ENCODE measurements at regions not wholly inside any gene's neighbourhood (a gene's known extent, or its start where the extent isn't known, plus 50 kb on each side); places are given as distances from the start of the nearest gene placed in this dataset.
"Not testable (repeated sequence)": the region's sequence is repeated elsewhere in the genome, so short reads cannot be mapped to it uniquely, and the experiment has no call there.

- no peak for DNase-seq (ENCODE audit: low spot score)
Observed at GRCh38 chr11:96447208-96448110, 57.6 kb downstream of the JRKL start.

- no peak for DNase-seq (ENCODE audit: low spot score)
Observed at GRCh38 chr11:96448225-96448624, 58.4 kb downstream of the JRKL start.

- DNase-seq (ENCODE audit: low spot score), result no peak
Observed at GRCh38 chr11:96456111-96456510, 66.3 kb downstream of the JRKL start.

- no peak for DNase-seq (ENCODE audit: low spot score)
Observed at GRCh38 chr11:96459751-96460150, 69.9 kb downstream of the JRKL start.

GRCh38 chr11:96461871-96462270, 72.1 kb downstream of the JRKL start:
- DNase-seq (ENCODE audit: low spot score), result no peak

GRCh38 chr11:96464700-96465307, 75.0 kb downstream of the JRKL start:
- DNase-seq (ENCODE audit: low spot score), result peak; percentile 37

GRCh38 chr11:96465512-96465911, 75.7 kb downstream of the JRKL start:
- no peak for DNase-seq (ENCODE audit: low spot score)

GRCh38 chr11:96466607-96467006, 76.8 kb downstream of the JRKL start:
- DNase-seq (ENCODE audit: low spot score), result no peak

GRCh38 chr11:96469776-96470175, 80.0 kb downstream of the JRKL start:
- DNase-seq (ENCODE audit: low spot score), result no peak

- DNase-seq (ENCODE audit: low spot score), result no peak
Observed at GRCh38 chr11:96470521-96470920, 80.7 kb downstream of the JRKL start.

GRCh38 chr11:96472085-96472484, 82.3 kb downstream of the JRKL start:
- no peak for DNase-seq (ENCODE audit: low spot score)

GRCh38 chr11:96474263-96474662, 84.5 kb downstream of the JRKL start:
- no peak for DNase-seq (ENCODE audit: low spot score)

GRCh38 chr11:96481204-96481603, 91.4 kb downstream of the JRKL start:
- DNase-seq (ENCODE audit: low spot score), result no peak

- DNase-seq (ENCODE audit: low spot score), result no peak
Observed at GRCh38 chr11:96481771-96482170, 92.0 kb downstream of the JRKL start.

GRCh38 chr11:96482193-96482592, 92.4 kb downstream of the JRKL start:
- no peak for DNase-seq (ENCODE audit: low spot score)

- no peak for DNase-seq (ENCODE audit: low spot score)
Observed at GRCh38 chr11:96483374-96483955, 93.7 kb downstream of the JRKL start.

- DNase-seq (ENCODE audit: low spot score), result no peak
Observed at GRCh38 chr11:96484361-96484760, 94.5 kb downstream of the JRKL start.

- no peak for DNase-seq (ENCODE audit: low spot score)
Observed at GRCh38 chr11:96486890-96487611, 97.2 kb downstream of the JRKL start.

GRCh38 chr11:96488911-96489310, 99.1 kb downstream of the JRKL start:
- DNase-seq (ENCODE audit: low spot score), result not testable (repeated sequence)

GRCh38 chr11:96500440-96500839, 110.6 kb downstream of the JRKL start:
- no peak for DNase-seq (ENCODE audit: low spot score)

GRCh38 chr11:96506041-96506440, 116.2 kb downstream of the JRKL start:
- DNase-seq (ENCODE audit: low spot score), result no peak

GRCh38 chr11:96506953-96507354, 117.1 kb downstream of the JRKL start:
- no peak for DNase-seq (ENCODE audit: low spot score)

GRCh38 chr11:96508861-96509260, 119.0 kb downstream of the JRKL start:
- no peak for DNase-seq (ENCODE audit: low spot score)

Measured in HuH-7.5 (cell line).